Skeletal muscle tissue (tissue), 3 donors: ENCODE measurements at regions not wholly inside any gene's neighbourhood (a gene's known extent, or its start where the extent isn't known, plus 50 kb on each side); places are given as distances from the start of the nearest gene placed in this dataset.
"Not testable (repeated sequence)": the region's sequence is repeated elsewhere in the genome, so short reads cannot be mapped to it uniquely, and the experiment has no call there.

Source experiments
- H3K27ac ChIP-seq: one replicate; pipeline ENCODE4 v1.7.0; 2013; ENCODE audit warnings: mild to moderate bottlenecking, low read depth, low read length, inconsistent platforms
- H3K27me3 ChIP-seq, 3 donors: one replicate each; pipeline ENCODE4 v1.7.0; 2013; ENCODE audit warnings: low read length in 3 of 3; ENCODE audit not compliant: control insufficient read depth in 3 of 3, insufficient read depth in 3 of 3
- H3K36me3 ChIP-seq, 3 donors: one replicate each; pipeline ENCODE4 v1.7.0; 2013; ENCODE audit warnings: low read length in 3 of 3; ENCODE audit not compliant: control insufficient read depth in 3 of 3, insufficient read depth in 3 of 3
- H3K4me1 ChIP-seq, 3 donors: one replicate each; pipeline ENCODE4 v1.7.0; 2013; ENCODE audit warnings: low read length in 3 of 3, mild to moderate bottlenecking in 3 of 3; ENCODE audit not compliant: control insufficient read depth in 3 of 3, insufficient read depth in 3 of 3
- H3K4me3 ChIP-seq, 3 donors: one replicate each; pipeline ENCODE4 v1.7.0; 2013; ENCODE audit warnings: low read length in 3 of 3
- H3K9ac ChIP-seq, 3 donors: one replicate each; pipeline ENCODE4 v1.7.0; 2013; ENCODE audit warnings: low read length in 3 of 3, mild to moderate bottlenecking in 3 of 3, moderate library complexity in 2 of 3, low read depth in 1 of 3
- H3K9me3 ChIP-seq, 3 donors: one replicate each; pipeline ENCODE4 v1.7.0; 2013; ENCODE audit warnings: low read length in 3 of 3; ENCODE audit not compliant: control insufficient read depth in 3 of 3
- donor health status: Osteomylitis.

- Histone ChIP-seq H3K36me3 (no peaks in the 10 kb centered on the region), H3K4me3 (no peak overlapping the region), H3K9me3 (no peaks in the 10 kb centered on the region), H3K9ac (no peak overlapping the region), H3K4me1 (no peaks in the 10 kb centered on the region), H3K27me3 (no peaks in the 10 kb centered on the region), H3K27ac (no peak overlapping the region)
Measured at GRCh38 chr5:63211448-63212132, 633.0 kb downstream of the LRRC70 start.

DNA sequence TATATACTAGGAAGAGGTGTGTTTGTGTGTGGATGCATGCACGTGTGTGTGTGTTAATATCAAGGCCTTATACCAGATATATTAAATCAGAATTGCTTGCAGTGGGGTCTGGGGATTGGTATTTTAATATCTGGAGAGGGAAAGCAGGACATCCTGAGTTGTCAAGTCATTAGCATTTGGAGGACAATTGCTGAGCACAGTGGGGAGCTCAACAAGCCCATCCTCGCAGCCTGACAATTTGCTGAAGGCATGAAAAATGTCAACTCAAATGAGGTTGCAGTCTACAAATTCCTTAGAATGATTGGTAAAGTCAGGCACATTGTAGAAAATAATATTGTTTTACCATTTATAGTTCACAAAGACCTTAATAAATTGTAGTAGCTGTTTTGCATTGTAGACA is 627.4 kb downstream of the LRRC70 start:
- H3K36me3 ChIP-seq, result no peaks in the 10 kb centered on the region
- no peak overlapping the region for H3K9ac ChIP-seq
- no peaks in the 10 kb centered on the region for H3K27me3 ChIP-seq
- no peak overlapping the region for H3K27ac ChIP-seq
- no peaks in the 10 kb centered on the region for H3K4me1 ChIP-seq
- H3K9me3 ChIP-seq, result no peaks in the 10 kb centered on the region
- no peak overlapping the region for H3K4me3 ChIP-seq

GRCh38 chr5:63201738-63202137 is 623.1 kb downstream of the LRRC70 start:
- Histone ChIP-seq H3K36me3 (no peaks in the 10 kb centered on the region), H3K27ac (no peak overlapping the region), H3K27me3 (no peaks in the 10 kb centered on the region), H3K9ac (no peak overlapping the region), H3K4me1 (no peaks in the 10 kb centered on the region), H3K4me3 (no peak overlapping the region), H3K9me3 (no peaks in the 10 kb centered on the region)

- H3K36me3 ChIP-seq, result no peaks in the 10 kb centered on the region
- no peak overlapping the region for H3K27ac ChIP-seq
- no peaks in the 10 kb centered on the region for H3K4me1 ChIP-seq
- no peaks in the 10 kb centered on the region for H3K27me3 ChIP-seq
- no peaks in the 10 kb centered on the region for H3K9me3 ChIP-seq
- no peak overlapping the region for H3K9ac ChIP-seq
- H3K4me3 ChIP-seq, result no peak overlapping the region
Measured at GRCh38 chr5:63194126-63194525, 615.5 kb downstream of the LRRC70 start.

DNA sequence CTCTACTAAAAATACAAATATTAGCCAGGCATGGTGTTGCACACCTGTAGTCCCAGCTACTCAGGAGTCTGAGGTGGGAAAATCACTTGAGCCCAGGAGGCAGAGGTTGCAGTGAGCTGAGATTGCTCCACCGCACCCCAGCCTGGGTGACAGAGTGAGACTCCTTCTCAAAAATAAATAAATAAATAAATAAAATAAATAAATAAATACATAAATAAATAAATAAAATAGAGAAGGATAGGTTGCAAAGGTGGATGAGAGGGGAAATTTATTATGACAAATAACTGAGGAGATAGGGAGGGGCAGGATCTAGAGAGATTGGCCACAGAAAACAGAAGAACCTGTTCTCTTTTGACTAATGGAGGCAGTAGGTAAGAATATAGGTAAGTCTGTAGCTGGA is 601.6 kb downstream of the LRRC70 start:
- H3K27me3 ChIP-seq, H3K9me3 ChIP-seq, H3K36me3 ChIP-seq, H3K27ac ChIP-seq, H3K4me3 ChIP-seq, H3K4me1 ChIP-seq, H3K9ac ChIP-seq: not testable (repeated sequence)

DNA sequence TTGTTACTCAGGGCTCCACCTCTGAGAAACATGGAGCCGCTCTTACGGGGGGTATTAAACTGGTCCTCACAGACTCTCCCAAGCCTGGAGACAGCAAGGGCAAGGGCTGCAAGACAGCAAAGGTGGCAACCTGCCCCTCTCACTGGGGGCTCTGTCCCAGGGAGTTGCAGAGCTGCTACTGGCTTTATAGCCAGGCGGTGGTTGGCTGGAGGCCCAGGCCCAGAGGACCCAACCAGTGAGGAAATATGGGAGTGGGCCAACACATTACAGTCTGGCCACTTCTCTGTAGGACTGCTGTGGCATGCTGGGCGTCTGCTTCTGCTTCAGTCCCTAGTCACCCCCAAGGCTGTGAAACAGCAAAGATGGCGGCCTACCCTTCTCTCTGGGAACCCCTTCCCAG is 597.2 kb downstream of the LRRC70 start:
- H3K27me3 ChIP-seq, result no peaks in the 10 kb centered on the region
- no peaks in the 10 kb centered on the region for H3K9me3 ChIP-seq
- H3K36me3 ChIP-seq, result no peaks in the 10 kb centered on the region
- no peak overlapping the region for H3K27ac ChIP-seq
- H3K4me3 ChIP-seq, result no peak overlapping the region
- no peak overlapping the region for H3K9ac ChIP-seq
- no peaks in the 10 kb centered on the region for H3K4me1 ChIP-seq

DNA sequence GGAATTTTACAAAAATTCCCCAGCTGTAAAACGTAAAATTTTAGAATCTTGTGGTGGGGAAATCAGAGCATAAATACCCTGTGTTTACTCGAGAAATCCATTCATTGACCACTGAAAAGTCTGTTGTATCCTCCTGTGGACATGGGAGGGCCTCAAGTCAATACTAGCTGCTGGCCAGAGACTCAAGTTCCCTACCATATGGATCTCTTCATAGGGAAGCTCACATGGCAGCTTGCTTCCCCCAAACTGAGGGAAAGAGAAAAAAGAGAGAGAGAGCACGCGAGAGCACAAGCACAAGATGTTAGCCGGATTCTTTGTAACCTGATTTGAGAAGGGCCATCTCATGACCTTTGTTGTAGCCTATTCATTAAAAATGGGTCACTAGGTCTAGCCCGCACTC is 591.9 kb downstream of the LRRC70 start:
- Histone ChIP-seq H3K27ac (no peak overlapping the region), H3K36me3 (no peaks in the 10 kb centered on the region), H3K4me1 (no peaks in the 10 kb centered on the region), H3K9ac (no peak overlapping the region), H3K27me3 (no peaks in the 10 kb centered on the region), H3K4me3 (no peak overlapping the region), H3K9me3 (no peaks in the 10 kb centered on the region)

GRCh38 chr5:63164838-63165535 is 586.4 kb downstream of the LRRC70 start:
- Histone ChIP-seq H3K27ac (no peak overlapping the region), H3K9ac (no peak overlapping the region), H3K9me3 (no peaks in the 10 kb centered on the region), H3K4me1 (no peaks in the 10 kb centered on the region), H3K27me3 (no peaks in the 10 kb centered on the region), H3K4me3 (no peak overlapping the region), H3K36me3 (no peaks in the 10 kb centered on the region)

DNA sequence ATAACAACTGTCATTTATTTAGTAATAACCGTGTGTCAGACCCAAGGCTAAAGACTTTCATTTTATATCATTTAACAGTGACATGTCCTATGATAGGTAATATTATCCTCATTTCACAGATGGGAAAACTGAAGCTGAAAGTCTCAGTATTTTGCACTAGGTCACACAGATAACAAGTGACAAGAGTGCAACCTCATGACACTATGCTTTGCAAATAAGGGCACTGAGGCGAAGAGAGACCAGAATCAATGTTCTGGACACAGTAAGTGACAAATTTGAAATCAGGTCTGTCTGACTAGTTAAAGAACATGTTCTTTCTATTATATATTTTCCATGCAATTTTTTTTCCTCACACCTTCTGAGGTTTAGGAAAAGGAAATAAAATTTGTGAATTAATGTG is 585.7 kb downstream of the LRRC70 start:
- H3K36me3 ChIP-seq, result no peaks in the 10 kb centered on the region
- no peaks in the 10 kb centered on the region for H3K9me3 ChIP-seq
- no peak overlapping the region for H3K9ac ChIP-seq
- no peaks in the 10 kb centered on the region for H3K4me1 ChIP-seq
- no peak overlapping the region for H3K27ac ChIP-seq
- H3K4me3 ChIP-seq, result no peak overlapping the region
- H3K27me3 ChIP-seq, result no peaks in the 10 kb centered on the region

GRCh38 chr5:63155310-63155631 is 576.7 kb downstream of the LRRC70 start:
- Histone ChIP-seq H3K9ac (no peak overlapping the region), H3K4me1 (no peaks in the 10 kb centered on the region), H3K4me3 (no peak overlapping the region), H3K36me3 (no peaks in the 10 kb centered on the region), H3K9me3 (no peaks in the 10 kb centered on the region), H3K27me3 (no peaks in the 10 kb centered on the region), H3K27ac (no peak overlapping the region)
